Kasumi-1 (cell line): ENCODE measurements at regions not wholly inside any gene's neighbourhood (a gene's known extent, or its start where the extent isn't known, plus 50 kb on each side); places are given as distances from the start of the nearest gene placed in this dataset.

Experiments
- DNase-seq, 2 experiments: peaks; one replicate each; lab custom pipeline; 2025; lab: John Stamatoyannopoulos, UW

DNA sequence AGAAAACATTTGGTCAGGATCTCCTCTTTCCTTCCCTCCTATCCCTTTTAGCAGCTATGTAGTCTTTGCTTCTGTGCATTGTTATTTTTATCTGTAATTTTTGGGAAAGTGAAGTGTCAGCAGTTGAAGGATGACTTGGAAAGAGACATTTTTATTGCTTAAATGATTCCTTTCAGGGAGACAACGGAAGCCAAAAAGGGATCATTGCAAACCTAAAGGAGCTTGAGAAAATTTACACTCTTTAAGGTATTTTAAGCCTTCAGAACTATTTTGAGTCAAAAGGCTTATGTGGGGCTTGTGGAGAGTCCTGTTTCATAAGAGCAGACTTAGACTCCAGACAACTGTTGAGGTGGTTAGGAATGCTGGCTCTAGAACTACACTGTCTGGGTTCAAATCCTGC, 281.6 kb downstream of the KIF4B start:
- no peak for DNase-seq

DNA sequence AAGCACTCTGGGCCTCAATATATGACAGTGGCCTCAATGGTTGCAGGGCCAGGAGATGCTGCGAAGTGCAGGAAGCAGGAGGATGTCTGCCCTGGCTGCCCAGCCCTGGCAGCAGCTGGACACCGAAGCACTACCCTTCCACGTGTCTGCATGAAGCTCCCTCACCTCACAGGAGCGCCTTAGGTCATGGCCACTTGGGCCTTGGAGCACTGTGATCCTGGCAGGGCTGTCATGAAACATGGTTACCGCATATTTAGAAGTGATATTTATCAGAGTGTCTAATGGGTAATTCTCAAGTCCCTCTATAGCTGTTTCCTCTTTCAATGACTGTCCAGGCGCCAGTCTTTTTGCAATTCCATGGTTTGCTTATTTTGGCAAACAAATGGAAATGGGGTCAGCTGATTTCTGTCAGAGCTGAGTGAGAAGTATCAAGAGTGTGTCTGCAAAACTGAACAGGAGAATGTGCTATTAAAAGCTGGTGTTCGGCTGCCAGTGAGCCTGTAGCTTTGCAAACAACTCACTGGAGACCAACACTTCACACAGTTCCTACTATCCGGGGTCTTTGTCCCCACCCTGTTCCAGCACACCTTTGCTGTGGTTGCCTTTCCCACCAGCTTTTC, 285.9 kb downstream of the KIF4B start:
- DNase-seq, result no peak

DNA sequence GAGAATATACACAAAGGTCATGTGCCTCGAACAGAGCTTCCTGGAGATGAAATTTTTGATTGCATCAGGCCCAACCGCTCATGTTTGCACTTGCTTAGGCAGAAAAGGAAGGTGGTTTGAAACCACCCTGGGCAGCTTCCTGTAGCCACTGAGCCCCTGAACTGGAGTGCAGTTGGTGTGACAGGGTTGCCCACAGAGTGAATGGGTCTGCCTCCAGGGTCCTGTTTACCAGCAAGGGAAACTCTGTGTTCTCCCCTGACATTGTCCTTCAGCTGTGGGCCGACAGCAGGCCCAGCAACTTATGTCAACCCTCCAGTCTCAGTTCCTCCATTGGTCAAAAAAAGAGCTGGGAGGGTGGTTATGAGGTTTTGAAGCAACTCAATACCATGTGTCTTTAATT, 289.6 kb downstream of the KIF4B start:
- no peak for DNase-seq

DNA sequence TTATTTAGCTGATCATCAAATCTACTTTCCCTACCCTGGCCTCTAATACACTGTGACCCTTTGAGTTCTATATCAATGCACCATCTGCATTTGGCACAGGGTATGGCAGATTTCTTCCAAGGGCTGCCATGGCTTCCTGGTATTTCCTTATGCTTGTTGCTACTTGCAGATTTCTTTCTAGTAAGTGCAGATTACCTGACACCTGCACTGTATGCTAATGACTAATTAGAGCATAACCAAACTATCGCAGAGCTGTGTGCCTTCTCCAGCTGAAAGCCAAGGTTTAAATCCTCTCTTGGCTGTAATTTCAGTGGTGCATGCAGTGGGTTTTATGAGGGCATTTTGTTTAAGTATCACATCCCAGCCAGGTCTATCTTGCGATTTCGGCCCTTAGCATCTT, 293.7 kb downstream of the KIF4B start:
- no peak for DNase-seq

DNA sequence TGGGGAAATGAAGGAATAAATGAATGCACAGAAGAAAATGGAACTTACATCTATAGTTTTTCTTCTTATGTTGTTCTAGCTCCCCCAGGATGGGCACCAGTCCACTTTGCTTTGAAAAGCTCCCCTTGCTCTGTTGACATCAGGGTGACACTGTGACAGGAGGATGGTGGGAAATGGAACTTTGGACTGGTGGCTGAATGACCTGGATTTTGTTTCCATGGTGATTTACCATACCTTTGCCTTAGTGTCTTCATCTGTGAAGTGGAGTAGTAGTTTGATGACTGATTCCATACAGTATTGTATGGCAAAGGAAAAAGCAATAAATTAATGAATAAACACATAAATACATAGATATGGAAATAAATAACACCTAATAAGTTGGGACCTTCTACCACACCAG, 294.7 kb downstream of the KIF4B start:
- DNase-seq, result no peak

DNA sequence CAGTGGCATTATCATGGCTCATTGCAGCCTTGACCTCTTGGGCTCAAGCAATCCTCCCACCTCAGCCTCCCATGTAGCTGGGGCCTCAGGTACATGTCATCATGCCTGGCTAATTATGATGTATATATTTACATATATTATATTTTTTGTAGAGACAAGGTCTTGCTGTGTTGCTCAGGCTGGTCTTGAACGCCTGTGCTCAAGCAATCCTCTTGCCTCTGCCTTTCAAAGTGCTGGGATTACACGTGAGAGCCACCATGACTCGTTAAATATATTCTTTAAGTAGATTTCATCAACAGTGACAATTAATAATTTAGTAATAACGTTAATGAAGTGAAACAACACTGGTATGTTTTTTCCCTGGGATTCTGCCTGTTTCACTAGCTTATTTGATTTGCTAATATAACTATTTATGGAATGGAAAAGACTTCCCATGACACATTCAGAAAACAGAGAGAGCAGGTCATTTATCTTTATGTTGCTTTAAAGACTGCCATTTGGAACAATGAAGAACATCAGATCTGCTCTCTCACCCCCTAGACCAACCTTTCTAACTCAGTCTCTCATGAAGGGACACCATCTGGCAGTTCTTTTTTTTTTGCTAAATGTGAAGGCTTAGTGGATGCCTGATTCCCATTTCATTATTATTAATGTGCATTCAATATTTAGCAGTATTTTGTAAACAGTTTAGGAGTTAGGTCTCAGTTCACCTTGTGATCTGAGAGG, 295.6 kb downstream of the KIF4B start:
- no peak for DNase-seq

DNA sequence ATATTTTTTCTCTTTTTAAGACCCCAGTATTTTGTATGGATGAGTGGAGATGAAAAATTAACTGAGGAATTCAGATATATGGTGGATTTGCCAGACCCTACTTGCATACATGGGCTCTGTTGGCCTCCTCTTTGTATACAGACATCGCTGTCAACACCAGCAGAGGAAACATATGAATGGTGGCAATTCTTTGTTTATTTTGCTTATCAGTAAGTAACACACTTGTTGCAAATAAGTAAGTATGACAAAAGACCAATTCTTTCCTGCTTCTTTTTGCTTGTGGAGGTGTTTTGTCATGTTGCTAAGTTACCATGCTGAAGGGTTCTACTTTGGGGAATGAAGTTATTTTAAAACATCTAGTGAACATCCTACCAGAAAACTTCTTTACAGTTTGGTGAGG, 298.2 kb downstream of the KIF4B start:
- no peak for DNase-seq

DNA sequence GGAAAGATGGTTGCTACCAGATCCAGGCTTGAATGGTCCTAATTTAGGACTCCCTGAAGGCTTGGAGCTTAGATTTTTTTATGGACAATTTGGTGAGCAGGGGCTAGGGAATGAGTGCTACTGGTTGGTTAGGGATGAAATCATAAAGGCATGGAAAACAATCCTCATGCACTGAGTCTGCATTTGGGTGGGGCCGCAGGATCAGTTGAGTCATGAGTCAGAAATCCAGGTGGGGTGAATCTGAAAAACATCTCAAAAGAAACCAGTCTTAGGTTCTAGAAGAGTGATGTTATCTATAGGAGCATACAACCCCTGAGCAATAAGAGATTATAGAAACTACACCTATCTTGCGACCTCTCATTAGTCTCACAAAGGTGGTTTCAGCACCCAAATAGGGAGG, 300.0 kb downstream of the KIF4B start:
- no peak for DNase-seq

DNA sequence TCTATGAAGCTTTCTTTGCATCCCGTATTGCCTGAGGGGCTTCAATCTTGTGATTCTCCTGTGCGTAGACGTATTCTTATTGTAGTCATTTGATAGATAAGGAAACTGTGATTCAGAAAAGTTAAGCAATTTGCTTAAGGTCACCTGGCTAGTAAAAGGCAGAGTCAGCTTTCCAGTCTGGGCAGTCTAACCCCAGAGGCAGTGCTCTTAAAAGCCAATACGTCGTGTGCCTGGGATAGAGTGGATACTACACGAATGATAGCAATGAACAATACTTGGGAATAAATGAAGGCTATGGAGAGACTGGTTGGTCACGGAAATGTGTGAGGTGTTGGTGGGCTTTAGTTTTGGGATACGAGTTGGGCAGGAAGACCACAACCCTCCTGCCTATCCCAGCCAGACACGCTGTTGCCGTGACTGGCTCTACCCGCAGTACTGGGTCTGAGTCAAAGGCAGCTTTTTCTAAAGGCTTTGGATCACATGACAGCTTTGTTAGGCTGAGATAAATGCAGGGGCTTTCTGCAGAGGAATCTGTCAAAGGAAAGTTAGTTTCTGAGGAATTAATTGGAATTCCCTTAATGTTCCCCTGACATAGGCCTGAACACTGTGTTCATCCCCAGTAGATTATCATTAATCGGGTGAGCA, 302.6 kb downstream of the KIF4B start:
- DNase-seq, result no peak

DNA sequence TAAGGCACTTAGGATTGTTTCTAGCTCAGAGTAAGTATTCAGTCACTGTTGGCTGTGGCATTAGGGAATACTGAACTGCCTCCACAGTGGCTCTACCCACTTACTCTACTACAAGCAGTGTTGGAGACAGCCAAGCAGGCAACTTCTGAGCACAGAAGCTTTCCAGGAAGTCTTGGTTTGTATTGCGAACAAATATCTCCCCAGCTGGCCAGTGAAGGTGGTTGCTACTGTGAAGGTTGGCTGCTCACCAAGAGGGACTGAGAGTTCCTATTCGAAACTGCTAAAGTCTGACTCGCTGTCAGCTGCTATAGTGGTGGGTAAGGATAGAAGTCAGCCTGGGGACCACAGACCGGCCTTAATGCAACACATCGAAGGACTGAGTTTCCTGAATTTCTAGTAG, 319.1 kb downstream of the KIF4B start:
- DNase-seq, result no peak

DNA sequence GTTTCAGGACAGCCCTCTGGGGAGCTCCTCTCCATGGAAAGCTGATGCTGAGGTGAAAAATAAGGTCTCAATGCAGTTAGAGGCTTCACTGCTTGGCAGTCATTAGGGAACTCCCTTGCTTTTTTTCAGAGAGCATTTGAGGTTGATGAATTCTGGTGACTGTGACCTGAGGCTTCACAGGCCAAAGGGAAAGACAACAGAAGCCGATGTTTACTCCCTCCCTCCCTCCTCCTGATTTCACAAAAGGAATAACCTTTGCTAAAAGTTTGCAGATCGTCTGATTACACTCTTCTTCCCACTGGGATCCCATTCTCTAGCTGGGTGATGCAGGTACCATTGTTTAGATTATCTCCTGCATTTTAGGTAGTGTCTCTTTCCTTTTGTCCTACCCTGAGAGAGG, 329.4 kb downstream of the KIF4B start:
- no peak for DNase-seq

DNA sequence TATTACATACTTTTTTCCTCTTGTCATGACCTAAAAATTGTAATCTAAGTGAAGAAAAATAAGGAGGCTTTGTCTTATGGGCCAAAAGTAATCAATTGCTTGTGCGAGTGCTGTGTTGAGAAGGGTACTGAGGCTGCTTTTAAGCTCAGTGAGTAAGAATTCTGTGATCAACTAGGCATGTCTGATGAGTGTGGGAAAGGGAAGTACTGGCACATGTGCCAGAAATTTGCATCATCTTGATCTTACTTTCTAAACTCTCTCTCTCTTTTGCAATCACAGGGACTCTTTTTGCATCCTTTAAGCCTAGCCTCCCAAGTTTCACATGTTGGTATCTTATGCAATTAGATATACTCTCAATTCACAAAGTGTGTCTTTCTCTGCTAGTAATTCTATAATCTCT, 329.9 kb downstream of the KIF4B start:
- no peak for DNase-seq

DNA sequence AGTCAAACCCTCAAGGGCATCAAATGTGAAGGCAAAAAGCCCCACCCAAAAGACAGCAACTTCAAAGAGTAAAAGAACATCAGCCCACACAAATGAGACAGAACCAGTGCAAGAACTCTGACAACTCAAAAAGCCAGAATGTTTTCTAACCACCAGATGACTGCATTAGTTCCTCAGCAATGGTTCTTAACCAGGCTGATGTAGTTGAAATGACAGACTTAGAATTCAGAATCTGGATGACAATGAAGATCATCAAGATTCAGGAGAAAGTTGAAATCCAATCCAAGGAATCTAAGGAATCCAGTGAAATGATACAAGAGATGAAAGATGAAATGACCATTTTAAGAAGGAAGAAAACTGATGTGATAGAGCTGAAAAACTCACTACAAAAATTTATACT, 339.7 kb downstream of the KIF4B start:
- no peak for DNase-seq

DNA sequence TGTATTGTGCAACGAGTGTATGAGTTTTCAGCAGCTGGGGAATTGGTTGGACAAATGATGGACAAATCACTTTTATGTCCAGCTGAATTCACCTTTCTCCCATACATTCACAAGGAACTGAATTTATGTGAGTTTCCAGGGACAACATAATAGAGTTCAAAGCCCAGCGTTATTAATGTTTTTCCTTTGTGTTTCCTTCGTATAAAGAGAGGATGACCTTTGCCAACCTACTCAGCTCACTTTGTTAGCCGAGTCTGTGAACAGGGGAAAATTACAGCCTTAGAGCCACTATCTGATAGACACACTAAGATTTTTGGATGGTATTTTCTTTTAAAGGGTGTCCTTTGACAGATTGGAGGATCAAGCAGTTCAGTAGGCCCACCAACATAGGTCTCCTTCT, 352.5 kb downstream of the KIF4B start:
- no peak for DNase-seq

DNA sequence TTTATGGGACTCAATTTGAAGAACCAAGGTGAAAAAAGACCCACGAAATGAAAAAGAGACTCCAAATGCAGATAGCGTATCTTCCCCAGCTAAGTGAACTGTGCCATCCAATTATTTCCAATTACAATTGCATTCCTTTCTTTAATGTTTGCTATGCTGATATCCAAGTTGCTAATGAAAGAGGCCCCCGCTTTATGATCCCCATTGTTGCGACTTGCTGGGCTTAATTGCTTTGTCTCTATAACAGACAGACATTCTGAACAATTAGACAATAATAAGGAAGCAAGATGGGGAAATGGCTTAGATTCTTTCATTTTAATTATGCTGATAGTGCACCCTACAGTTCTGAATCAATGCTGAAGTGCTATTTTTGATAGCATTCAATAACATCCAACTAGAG, 354.3 kb downstream of the KIF4B start:
- no peak for DNase-seq

DNA sequence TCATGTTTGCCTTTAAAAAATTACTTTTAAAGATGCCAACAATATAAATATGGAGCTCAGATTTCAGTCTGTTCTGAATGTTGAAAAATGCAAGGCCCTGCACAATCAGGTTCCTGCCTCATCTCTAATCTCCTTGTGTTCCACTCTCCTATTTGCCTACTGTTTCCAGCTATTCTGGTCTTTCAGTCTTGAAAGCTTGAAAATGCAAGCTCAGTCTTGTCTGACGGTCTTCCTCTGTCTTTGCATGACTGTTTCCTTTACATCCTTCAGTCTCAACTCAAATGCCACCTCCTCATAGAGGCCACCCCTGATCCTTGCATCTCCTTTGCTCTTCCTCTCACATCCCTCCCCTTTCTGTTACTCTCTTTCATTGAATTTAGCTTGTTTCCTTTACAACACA, 354.9 kb downstream of the KIF4B start:
- DNase-seq, result no peak

DNA sequence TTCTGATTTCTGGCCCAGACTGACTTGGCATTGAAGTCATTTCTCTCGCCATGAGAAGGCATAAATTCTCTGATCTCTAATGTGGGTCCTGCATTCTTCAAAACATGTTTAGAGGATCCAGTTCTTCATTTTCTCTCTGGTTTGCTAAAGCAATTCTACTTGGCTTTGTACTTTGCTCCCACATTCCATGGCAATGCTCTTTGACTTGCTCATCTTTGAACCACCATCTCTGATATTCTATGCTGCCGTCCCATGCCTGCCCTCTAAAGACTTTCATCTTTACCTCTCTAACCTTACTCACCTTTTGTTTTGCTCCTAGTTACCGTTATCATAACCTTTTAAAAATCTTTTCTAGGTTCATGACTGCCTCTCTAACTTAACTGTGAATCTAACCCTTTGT, 366.9 kb downstream of the KIF4B start:
- no peak for DNase-seq

DNA sequence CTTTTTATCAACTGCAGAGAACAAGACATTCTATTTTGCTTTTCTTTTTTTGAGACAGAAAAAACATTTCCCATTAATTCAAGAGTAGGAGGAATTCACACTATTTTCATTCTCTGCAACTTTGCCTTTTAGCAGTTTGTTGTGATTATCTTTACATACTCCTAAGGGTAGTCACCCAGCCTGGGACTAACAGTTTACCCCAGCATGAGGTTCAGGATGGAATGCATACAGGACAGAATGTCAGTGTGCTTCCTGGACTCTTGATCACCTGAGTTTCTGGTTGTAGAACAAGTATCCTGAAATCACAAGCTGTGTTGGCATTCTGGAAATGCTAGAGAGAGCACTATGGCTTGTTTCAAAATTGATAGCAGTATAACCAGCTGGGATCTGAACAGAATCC, 368.1 kb downstream of the KIF4B start:
- DNase-seq, result no peak

DNA sequence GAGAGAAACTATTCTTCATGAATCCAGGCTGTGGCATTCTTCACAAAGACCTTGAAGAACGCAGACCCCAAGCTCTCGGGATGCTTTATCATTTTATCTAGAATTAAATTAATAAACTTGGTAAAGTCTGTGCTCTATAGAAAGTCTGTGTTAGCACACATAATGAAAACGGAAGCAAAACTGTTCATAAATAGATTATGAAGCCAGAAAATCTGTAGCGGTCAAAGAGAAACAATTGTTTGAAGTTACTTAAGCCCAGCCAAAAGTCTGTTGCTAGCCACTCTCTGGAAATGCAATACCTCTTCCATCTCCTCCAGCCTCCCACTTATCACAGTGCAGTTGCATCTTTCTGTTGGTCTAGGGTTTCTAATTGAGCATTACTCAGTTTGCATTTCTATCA, 375.9 kb downstream of the KIF4B start:
- no peak for DNase-seq

DNA sequence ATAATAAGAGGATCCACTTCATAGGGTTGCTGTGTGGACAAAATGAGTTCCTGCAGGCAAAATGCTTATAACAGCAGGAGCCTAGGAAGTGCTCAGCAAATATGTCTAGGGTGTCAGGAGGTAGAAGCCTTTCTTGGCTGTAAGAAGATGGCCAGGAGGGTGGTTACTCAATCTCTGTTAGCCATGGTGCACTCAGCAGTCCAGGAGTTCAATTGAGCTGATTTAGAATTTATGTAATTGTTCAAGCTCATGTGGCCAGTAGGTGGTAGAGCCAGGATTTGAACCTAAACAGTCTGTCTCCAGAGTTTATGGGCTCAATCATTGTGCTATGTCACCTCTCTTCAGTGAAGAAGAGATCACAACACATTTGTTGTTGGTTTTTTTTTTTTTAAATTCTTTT, 381.2 kb downstream of the KIF4B start:
- no peak for DNase-seq

DNA sequence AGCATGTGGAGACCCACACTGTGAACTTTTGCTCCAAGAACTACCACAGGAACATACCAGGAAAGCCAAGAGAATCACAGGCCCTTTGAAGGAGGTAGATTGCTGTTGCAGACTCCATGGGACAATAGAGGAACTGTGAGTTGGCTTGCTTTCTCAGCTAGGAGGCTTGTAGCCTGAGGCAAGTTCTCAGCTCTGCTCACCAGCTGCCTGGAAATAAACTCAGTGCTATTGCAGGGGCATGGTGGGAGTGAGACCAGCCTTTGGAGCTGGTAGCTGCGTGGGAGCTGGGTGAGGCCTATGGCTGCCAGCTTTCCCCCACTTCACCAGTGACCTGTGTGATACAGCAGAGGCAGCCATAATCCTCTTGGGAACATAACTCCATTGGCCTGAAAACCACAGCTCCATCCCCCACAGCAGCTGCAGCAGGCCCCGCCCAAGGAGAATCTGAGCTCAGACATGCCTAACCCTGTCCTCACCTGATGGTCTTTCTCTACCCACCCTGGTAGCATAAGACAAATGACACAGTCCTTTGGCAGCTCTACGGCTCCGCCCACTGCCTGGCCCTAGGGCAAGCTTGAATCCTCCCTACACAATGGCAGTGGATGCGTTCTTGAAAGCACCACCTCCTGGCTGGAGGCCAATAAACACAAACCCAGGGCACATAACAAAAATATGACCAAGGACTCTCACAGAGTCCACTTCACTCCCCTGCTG, 389.5 kb downstream of the KIF4B start:
- DNase-seq, result no peak

DNA sequence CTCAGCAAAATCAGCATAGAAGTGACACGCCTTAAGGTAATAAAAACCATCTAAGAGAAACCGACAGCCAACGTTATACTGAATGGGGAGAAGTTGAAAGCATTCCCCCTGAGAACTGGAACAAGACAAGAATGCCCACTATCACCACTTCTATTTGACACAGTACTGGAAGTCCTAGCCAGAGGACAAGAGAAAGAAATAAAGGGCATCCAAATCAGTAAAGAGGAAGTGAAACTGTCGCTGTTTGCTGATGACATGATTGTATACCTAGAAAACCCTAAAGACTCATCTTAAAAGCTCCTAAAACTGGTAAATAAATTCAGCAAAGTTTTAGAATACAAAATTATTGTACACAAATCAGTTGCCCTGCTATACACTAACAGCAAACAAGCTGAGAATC, 393.3 kb downstream of the KIF4B start:
- DNase-seq, result no peak

DNA sequence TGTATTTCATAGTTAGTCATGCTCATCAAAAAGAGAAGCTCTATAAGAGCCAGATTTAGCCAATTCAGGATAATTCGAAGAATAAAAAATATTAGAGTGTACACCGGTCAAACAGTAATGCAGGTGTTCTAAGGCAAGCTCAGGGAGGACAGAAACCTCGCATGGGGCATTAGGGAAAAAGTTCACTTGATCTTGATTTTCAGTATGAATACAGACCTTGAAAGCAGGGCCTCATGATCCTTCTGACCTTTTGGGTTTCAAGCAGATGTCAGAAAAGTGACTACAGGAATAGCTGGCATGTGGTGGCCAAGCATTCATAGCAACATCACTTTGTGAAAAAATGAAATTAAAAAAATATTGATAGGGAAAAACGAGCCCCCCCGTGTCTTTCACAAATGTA, 394.9 kb downstream of the KIF4B start:
- no peak for DNase-seq
